OCI-LY3 (cell line): ENCODE measurements at regions not wholly inside any gene's neighbourhood (a gene's known extent, or its start where the extent isn't known, plus 50 kb on each side); places are given as distances from the start of the nearest gene placed in this dataset.

ENCODE experiments used
- CTCF ChIP-seq: fragments of 200-600, 300-600 bp; sonication (generic); IDR thresholded peaks from 2 replicates; pipeline ENCODE4 v1.5.1; 2014; ENCODE audit warnings: antibody characterized with exemption, low read length, low read depth
- EZH2phosphoT487 ChIP-seq: fragments of 200-600 bp; shearing (Covaris generic); IDR thresholded peaks from 2 replicates; pipeline ENCODE4 v1.6.1; 2018; ENCODE audit warnings: antibody characterized with exemption, mixed run types, low read depth

- TF ChIP-seq CTCF (no peak), EZH2phosphoT487 (no peak)
Observed at GRCh38 chr3:59380146-59380545, 330.3 kb upstream of the CFAP20DC start.
